ENCODE measurements at regions not wholly inside any gene's neighbourhood (a gene's known extent, or its start where the extent isn't known, plus 50 kb on each side); places are given as distances from the start of the nearest gene placed in this dataset.

DNA sequence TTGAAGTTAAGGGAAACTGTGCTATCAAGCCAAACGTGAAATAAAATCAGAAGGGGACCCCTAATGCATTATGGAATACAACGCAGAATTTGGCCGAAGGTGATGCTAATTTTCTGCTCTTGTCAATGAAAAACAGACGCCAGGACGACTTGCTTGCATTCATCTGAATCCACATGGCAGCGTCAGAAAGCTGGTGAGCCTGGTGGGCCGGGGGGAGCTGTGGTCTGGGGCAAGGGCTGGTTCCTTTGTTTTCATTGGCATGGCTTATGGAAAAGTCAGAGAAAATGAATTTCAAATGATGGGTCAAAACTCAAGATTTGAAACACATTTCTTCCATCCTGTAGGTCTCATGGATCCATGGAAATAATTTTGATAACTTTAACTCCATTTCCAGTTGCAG lies 86.4 kb upstream of the RUNX1 start:
- Histone ChIP-seq H3K36me3 (no peaks in the 10 kb centered on the region), H3K4me1 (peaks cover 0 to 7% (median 0%) of the 10 kb centered on the region in 4 donors), H3K9me3 (no peaks in the 10 kb centered on the region), H3K4me3 (no peak overlapping the region), H3K27ac (no peak overlapping the region), H3K27me3 (no peaks in the 10 kb centered on the region)
- 77 to 78% methylated on average over 7 of the region's 7 CpGs for WGBS, 2 donors
- TF ChIP-seq, protein P1, sequence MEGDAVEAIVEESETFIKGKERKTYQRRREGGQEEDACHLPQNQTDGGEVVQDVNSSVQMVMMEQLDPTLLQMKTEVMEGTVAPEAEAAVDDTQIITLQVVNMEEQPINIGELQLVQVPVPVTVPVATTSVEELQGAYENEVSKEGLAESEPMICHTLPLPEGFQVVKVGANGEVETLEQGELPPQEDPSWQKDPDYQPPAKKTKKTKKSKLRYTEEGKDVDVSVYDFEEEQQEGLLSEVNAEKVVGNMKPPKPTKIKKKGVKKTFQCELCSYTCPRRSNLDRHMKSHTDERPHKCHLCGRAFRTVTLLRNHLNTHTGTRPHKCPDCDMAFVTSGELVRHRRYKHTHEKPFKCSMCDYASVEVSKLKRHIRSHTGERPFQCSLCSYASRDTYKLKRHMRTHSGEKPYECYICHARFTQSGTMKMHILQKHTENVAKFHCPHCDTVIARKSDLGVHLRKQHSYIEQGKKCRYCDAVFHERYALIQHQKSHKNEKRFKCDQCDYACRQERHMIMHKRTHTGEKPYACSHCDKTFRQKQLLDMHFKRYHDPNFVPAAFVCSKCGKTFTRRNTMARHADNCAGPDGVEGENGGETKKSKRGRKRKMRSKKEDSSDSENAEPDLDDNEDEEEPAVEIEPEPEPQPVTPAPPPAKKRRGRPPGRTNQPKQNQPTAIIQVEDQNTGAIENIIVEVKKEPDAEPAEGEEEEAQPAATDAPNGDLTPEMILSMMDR (IDR thresholded peaks at IDR 0.05), result no peak
- TF ChIP-seq POLR2A (IDR thresholded peaks at IDR 0.05) (no peak), EP300 (IDR thresholded peaks at IDR 0.05) (no peak)
- DNase-seq (ENCODE audit: low spot score in 2 of 2), result no peak

DNA sequence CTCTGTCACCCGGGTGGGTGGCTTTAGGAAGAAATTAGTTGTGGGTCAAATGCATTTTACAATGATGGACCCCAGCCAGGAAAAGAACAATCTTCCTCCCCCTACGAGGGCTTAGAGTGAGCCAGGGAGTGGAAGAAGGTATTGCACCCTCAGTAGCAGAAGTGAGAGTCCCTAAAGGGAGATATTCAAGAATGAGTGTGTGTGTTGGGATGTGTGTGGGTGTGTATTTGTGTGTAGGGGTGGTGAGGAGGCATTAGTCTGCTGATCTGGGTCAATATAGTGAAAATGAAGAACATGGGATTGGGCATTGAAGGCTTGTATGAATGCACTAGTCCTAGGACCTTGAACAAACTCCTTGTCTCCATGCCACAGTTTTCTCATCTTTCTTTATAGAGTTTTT lies 85.2 kb upstream of the RUNX1 start:
- Histone ChIP-seq H3K4me1 (peaks cover 0 to 7% (median 0%) of the 10 kb centered on the region in 4 donors), H3K27ac (no peak overlapping the region), H3K4me3 (no peak overlapping the region), H3K9me3 (no peaks in the 10 kb centered on the region), H3K36me3 (no peaks in the 10 kb centered on the region), H3K27me3 (no peaks in the 10 kb centered on the region)
- no peak for TF ChIP-seq POLR2A (IDR thresholded peaks at IDR 0.05)
- TF ChIP-seq, protein P1 (IDR thresholded peaks at IDR 0.05), result no peak
- TF ChIP-seq EP300 (IDR thresholded peaks at IDR 0.05), result no peak
- 32 to 42% methylated on average over 2 of the region's 2 CpGs for WGBS, 2 donors
- no peak for DNase-seq (ENCODE audit: low spot score in 2 of 2)

DNA sequence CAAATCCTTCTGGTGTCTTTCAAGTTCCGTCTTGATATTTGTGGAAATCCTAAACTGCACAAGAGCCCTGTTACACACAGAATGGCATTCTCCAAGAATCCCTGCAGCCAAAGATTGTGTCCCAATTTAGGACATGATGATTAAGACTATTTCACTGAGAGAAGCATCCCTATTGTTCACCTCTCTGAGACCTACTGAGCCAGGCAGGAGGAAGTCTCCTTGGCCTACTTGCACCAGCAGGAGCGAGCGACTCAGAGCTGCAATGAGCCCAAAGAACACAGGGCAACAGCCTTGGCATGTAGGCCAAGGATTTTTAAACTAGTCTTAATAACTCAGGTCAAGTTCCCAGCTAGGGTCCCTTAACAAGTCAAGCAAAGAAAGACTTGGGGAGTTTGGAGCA lies 79.4 kb upstream of the RUNX1 start:
- no peak overlapping the region for H3K27ac ChIP-seq
- DNase-seq (ENCODE audit: low spot score in 2 of 2), result no peak
- no peak overlapping the region for H3K4me3 ChIP-seq
- 96 to 100% methylated on average over 3 of the region's 3 CpGs for WGBS, 2 donors
- H3K27me3 ChIP-seq, result no peaks in the 10 kb centered on the region
- TF ChIP-seq, protein P1 (IDR thresholded peaks at IDR 0.05), result no peak
- no peak for TF ChIP-seq EP300 (IDR thresholded peaks at IDR 0.05)
- TF ChIP-seq POLR2A (IDR thresholded peaks at IDR 0.05), result no peak
- H3K9me3 ChIP-seq, result peaks cover 0 to 18% (median 3%) of the 10 kb centered on the region in 4 donors
- H3K4me1 ChIP-seq, result no peaks in the 10 kb centered on the region
- H3K36me3 ChIP-seq, result no peaks in the 10 kb centered on the region

DNA sequence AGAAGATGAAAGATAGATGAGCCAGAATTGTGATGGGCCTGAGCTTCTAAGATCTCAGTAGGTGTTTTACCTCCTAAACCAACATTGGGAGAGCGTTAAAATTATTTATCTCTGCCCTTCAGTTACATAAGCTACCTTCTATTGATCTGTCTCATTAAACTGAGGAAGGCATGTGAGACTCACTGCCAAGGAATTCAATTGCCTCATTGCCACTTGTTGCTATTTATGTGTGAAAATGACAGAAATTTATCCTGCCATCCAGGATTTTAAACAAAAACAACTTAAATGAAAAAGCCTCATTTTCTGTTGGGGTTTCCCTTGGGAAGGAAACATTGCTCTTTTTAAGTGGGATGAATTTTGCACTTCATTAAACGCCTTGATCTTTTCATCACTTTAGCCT lies 78.7 kb upstream of the RUNX1 start:
- Histone ChIP-seq H3K9me3 (peaks cover 0 to 18% (median 3%) of the 10 kb centered on the region in 4 donors), H3K4me1 (no peaks in the 10 kb centered on the region), H3K27me3 (no peaks in the 10 kb centered on the region), H3K36me3 (no peaks in the 10 kb centered on the region), H3K4me3 (no peak overlapping the region), H3K27ac (no peak overlapping the region)
- WGBS, 2 donors, result 75 to 92% methylated on average over 2 of the region's 2 CpGs
- TF ChIP-seq EP300 (IDR thresholded peaks at IDR 0.05) (no peak), POLR2A (IDR thresholded peaks at IDR 0.05) (no peak)
- TF ChIP-seq, protein P1 (IDR thresholded peaks at IDR 0.05), result no peak
- no peak for DNase-seq (ENCODE audit: low spot score in 2 of 2)

DNA sequence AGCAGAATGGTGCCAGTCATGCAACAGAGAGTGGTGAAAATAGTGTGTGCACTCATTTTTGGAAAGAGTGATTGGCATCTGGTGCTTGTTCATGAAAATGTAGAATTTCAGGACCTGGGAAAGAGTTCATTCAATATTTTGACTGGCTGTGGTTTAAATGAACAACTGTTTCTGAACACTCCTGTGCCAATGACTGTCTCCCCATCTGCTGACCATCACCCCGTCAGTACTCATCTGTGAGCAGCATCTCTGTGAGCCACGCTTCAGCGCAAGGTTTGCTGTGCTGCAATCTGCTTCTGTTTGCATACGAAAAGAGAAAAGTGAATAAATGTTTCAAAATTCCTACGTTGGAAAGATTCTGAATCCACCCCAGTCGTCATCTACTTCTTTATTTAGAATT lies 77.9 kb upstream of the RUNX1 start:
- 73 to 79% methylated on average over 6 of the region's 6 CpGs for WGBS, 2 donors
- DNase-seq (ENCODE audit: low spot score in 2 of 2), result no peak
- H3K27me3 ChIP-seq, result no peaks in the 10 kb centered on the region
- H3K36me3 ChIP-seq, result no peaks in the 10 kb centered on the region
- no peak overlapping the region for H3K27ac ChIP-seq
- no peak overlapping the region for H3K4me3 ChIP-seq
- H3K9me3 ChIP-seq, result peaks cover 0 to 18% (median 3%) of the 10 kb centered on the region in 4 donors
- no peaks in the 10 kb centered on the region for H3K4me1 ChIP-seq
- TF ChIP-seq, protein P1 (IDR thresholded peaks at IDR 0.05), result no peak
- TF ChIP-seq EP300 (IDR thresholded peaks at IDR 0.05) (no peak), POLR2A (IDR thresholded peaks at IDR 0.05) (no peak)

Data from tibial nerve (tissue), 4 donors.